ENCODE measurements at regions not wholly inside any gene's neighbourhood (a gene's known extent, or its start where the extent isn't known, plus 50 kb on each side); places are given as distances from the start of the nearest gene placed in this dataset.

GRCh38 chr9:108727580-108728111 is 128.1 kb downstream of the ACTL7B start:
- Histone ChIP-seq H2BK20ac (ENCODE audit: low read depth, low read length) (no peak overlapping the region), H3K14ac (replicated peaks; ENCODE audit: low read depth, low read length) (no peak overlapping the region), H4K5ac (ENCODE audit: low read depth, low read length) (no peak overlapping the region), H2AFZ (replicated peaks; ENCODE audit: low read length, poor library complexity) (no peak overlapping the region), H2BK15ac (ENCODE audit: low read depth, low read length) (no peak overlapping the region), H3K9me1 (ENCODE audit: insufficient read depth, low read length) (no peaks in the 10 kb centered on the region), H3K4me2 (ENCODE audit: low read depth, low read length) (no peak overlapping the region), H3K79me1 (ENCODE audit: low read depth in 1 of 2, low read length in 2 of 2) (no peaks in the 10 kb centered on the region), H3K4ac (ENCODE audit: low read depth, low read length) (no peak overlapping the region), H3K23ac (ENCODE audit: low read depth, low read length) (no peak overlapping the region), H4K8ac (ENCODE audit: low read depth in 2 of 2, low read length in 2 of 2) (no peak overlapping the region), H3K56ac (ENCODE audit: extremely low read depth, insufficient read depth, low read length) (no peak overlapping the region), H3K9ac (ENCODE audit: low read depth, low read length) (no peak overlapping the region), H3K9me3 (ENCODE audit: control insufficient read depth, insufficient read depth, low read length) (no peaks in the 10 kb centered on the region), H3K27me3 (ENCODE audit: control insufficient read depth, insufficient read depth, low read length) (no peaks in the 10 kb centered on the region), H4K20me1 (ENCODE audit: insufficient read depth, low read length) (no peaks in the 10 kb centered on the region), H3K36me3 (ENCODE audit: control insufficient read depth, insufficient read depth, low read length) (no peaks in the 10 kb centered on the region), H3K18ac (ENCODE audit: low read depth, low read length) (no peak overlapping the region), H3K27ac (ENCODE audit: insufficient read depth, low read length) (no peak overlapping the region), H2AK5ac (ENCODE audit: low read depth, low read length) (no peak overlapping the region), H3K4me3 (ENCODE audit: insufficient read depth, low read depth, low read length) (no peak overlapping the region), H4K91ac (ENCODE audit: insufficient read depth, low read depth, low read length) (no peak overlapping the region), H2BK120ac (ENCODE audit: low read depth, low read length) (no peak overlapping the region), H2AK9ac (replicated peaks; ENCODE audit: low read depth, low read length, poor library complexity) (no peak overlapping the region), H2BK5ac (ENCODE audit: low read depth, low read length, poor library complexity, severe bottlenecking) (no peak overlapping the region), H3K4me1 (ENCODE audit: control insufficient read depth, insufficient read depth, low read length) (no peaks in the 10 kb centered on the region)
- DNase-seq (no peak), ATAC-seq (ENCODE audit: low read depth) (no peak)
- POLR2A ChIA-PET (ENCODE audit: unreplicated experiment), result no interaction called here
- 40% methylated on average over 1 of the region's 2 CpGs; no CpG with 5 or more reads in 1 of the 2 experiments for WGBS, 2 experiments (ENCODE audit: extremely low coverage in 2 of 2, insufficient read length in 1 of 2)
- BruUV-seq (replicated peaks), result no TSS peak
- in situ Hi-C loops (cut with MboI; ENCODE audit: low sequenced_read_pairs), result no loop called here
- TF ChIP-seq RCOR1 (IDR thresholded peaks at IDR 0.05; ENCODE audit: insufficient replicate concordance, low read length) (no peak), NFE2L2 (IDR thresholded peaks at IDR 0.05; ENCODE audit: low read depth, low read length) (no peak), MAZ (IDR thresholded peaks at IDR 0.05; ENCODE audit: borderline replicate concordance, low read depth, low read length) (no peak), SMC3 (IDR thresholded peaks at IDR 0.05; ENCODE audit: low read depth, low read length) (no peak), RFX5 (IDR thresholded peaks at IDR 0.05; ENCODE audit: low read depth, low read length) (no peak), ELK1 (IDR thresholded peaks at IDR 0.05; ENCODE audit: borderline replicate concordance, low read depth, low read length) (no peak), CHD1 (IDR thresholded peaks at IDR 0.05; ENCODE audit: low read depth, low read length) (no peak), MAFK (IDR thresholded peaks at IDR 0.05; ENCODE audit: low read depth, low read length) (no peak), CTCF (conservative IDR thresholded peaks at IDR 0.05; ENCODE audit: low read depth, low read length) (no peak), MXI1 (IDR thresholded peaks at IDR 0.05; ENCODE audit: borderline replicate concordance, low read depth, low read length) (no peak), USF2 (IDR thresholded peaks at IDR 0.05; ENCODE audit: low read depth, low read length) (no peak), RAD21 (IDR thresholded peaks at IDR 0.05; ENCODE audit: low read length) (no peak), BHLHE40 (IDR thresholded peaks at IDR 0.05; ENCODE audit: low read depth, low read length) (no peak), POLR2A (IDR thresholded peaks at IDR 0.05; ENCODE audit: low read depth, low read length) (no peak), FOS (IDR thresholded peaks at IDR 0.05; ENCODE audit: low read depth, low read length) (no peak), CEBPB (IDR thresholded peaks at IDR 0.05; ENCODE audit: low read depth, low read length) (no peak)
- dilution Hi-C loops (cut with HindIII; ENCODE audit: low sequenced_read_pairs, unreplicated experiment), result no loop called here
- intact Hi-C loops (cut with micrococcal nuclease), result no loop called here
- CTCF ChIA-PET, result interaction anchor here (0.8 kb wide), 1 partner anchor 10 kb away, joined by 4 read pairs; no protein-coding TSS in a partner anchor
